Stomach (tissue), 8 donors: ENCODE measurements at regions not wholly inside any gene's neighbourhood (a gene's known extent, or its start where the extent isn't known, plus 50 kb on each side); places are given as distances from the start of the nearest gene placed in this dataset.

ENCODE experiments used
- DNase-seq, 2 donors: peaks; one replicate each; pipeline versions ENCODE4 v3.0.0 to v3.0.0-alpha.2; 2013 to 2019
- H3K27ac ChIP-seq, 5 donors: fragments of 200-600 bp in 4 of 5; sonication (generic) in 4 of 5; one replicate each; pipeline ENCODE4 v1.5.1; 2013 to 2019; ENCODE audit warnings: mild to moderate bottlenecking in 1 of 5, moderate library complexity in 1 of 5
- H3K27me3 ChIP-seq, 3 donors: fragments of 200-600 bp; sonication (generic); one replicate each; pipeline ENCODE4 v1.5.1; 2017 to 2019; ENCODE audit warnings: mixed run types in 1 of 3
- H3K36me3 ChIP-seq, 4 donors: fragments of 200-600 bp; sonication (generic); 1 replicate in 3 of 4; 2 replicates in 1 of 4; pipeline ENCODE4 v1.5.1; 2016 to 2019
- H3K4me1 ChIP-seq, 4 donors: fragments of 200-600 bp; sonication (generic); one replicate each; pipeline ENCODE4 v1.5.1; 2016 to 2019
- H3K4me3 ChIP-seq, 4 donors: fragments of 200-600 bp; sonication (generic) in 3 of 4; one replicate each; pipeline ENCODE4 v1.5.1; 2016 to 2019; ENCODE audit warnings: mild to moderate bottlenecking in 1 of 4
- H3K9me3 ChIP-seq, 4 donors: fragments of 200-600 bp; sonication (generic); one replicate each; pipeline ENCODE4 v1.5.1; 2016 to 2019
- CTCF ChIP-seq, 7 experiments: fragments of 450-650 bp in 4 of 7; fragments of 200-600 bp in 3 of 7; sonication (generic) in 3 of 7; IDR thresholded peaks; one replicate each; pipeline ENCODE4 v1.5.1; 2016 to 2019; ENCODE audit warnings: antibody characterized with exemption in 7 of 7, control low read depth in 2 of 7, mild to moderate bottlenecking in 1 of 7
- EP300 ChIP-seq: sonication (generic); formaldehyde crosslinking; IDR thresholded peaks from one replicate; pipeline ENCODE4 v1.6.1; 2017; ENCODE audit warnings: antibody characterized with exemption
- POLR2A ChIP-seq, 4 donors: fragments of 450-650 bp; IDR thresholded peaks; one replicate each; pipeline ENCODE4 v1.6.1; 2016; ENCODE audit warnings: antibody characterized with exemption in 4 of 4, control low read depth in 2 of 4, mild to moderate bottlenecking in 1 of 4, moderate library complexity in 1 of 4
- POLR2AphosphoS5 ChIP-seq, 3 donors: sonication (generic); formaldehyde crosslinking; IDR thresholded peaks; one replicate each; pipeline ENCODE4 v1.6.1; 2016; ENCODE audit warnings: antibody characterized with exemption in 3 of 3
- WGBS, 5 donors: extraction: QIAGEN DNeasy Blood & Tissue Kit in 3 of 5; methylation state at CpG; one replicate each; pipeline versions ENCODE4 v1.1.5 to v1.1.7; 2013 to 2018; 5-methylcytosine and 5-hydroxymethylcytosine counted together
- intact Hi-C: fragments of 100-400 bp; cut with DNase I; formaldehyde crosslinking; loops from one replicate; pipeline ENCODE4 v1.15.1; 2023; ENCODE audit warnings: low total_unique reads
- donor health status: healthy with polysubstance abuse.
- donor health status: Bipolar disorder and iron deficiency.
- donor health status: healthy.

- no peaks in the 10 kb centered on the region for H3K4me1 ChIP-seq
- H3K4me3 ChIP-seq, result no peak overlapping the region
- H3K27me3 ChIP-seq, result no peaks in the 10 kb centered on the region
- TF ChIP-seq EP300, result no peak
- TF ChIP-seq CTCF (IDR thresholded peaks at IDR 0.05), result no peak
- intact Hi-C loops, result no loop called here
- no peak overlapping the region for H3K27ac ChIP-seq
- WGBS, 5 donors, result 85 to 95% (median 90%) methylated on average over 4 of the region's 4 CpGs
- no peak for DNase-seq
- no peaks in the 10 kb centered on the region for H3K36me3 ChIP-seq
- H3K9me3 ChIP-seq, result no peaks in the 10 kb centered on the region
Measured at GRCh38 chr5:167160388-167160787, 1131.1 kb upstream of the WWC1 start.

- H3K9me3 ChIP-seq, result no peaks in the 10 kb centered on the region
- no peaks in the 10 kb centered on the region for H3K4me1 ChIP-seq
- WGBS, 5 donors, result 68 to 82% (median 78%) methylated on average over 2 of the region's 2 CpGs
- H3K27me3 ChIP-seq, result no peaks in the 10 kb centered on the region
- DNase-seq, result no peak
- intact Hi-C loops, result no loop called here
- no peaks in the 10 kb centered on the region for H3K36me3 ChIP-seq
- no peak overlapping the region for H3K4me3 ChIP-seq
- no peak overlapping the region for H3K27ac ChIP-seq
- TF ChIP-seq EP300 (no peak), CTCF (IDR thresholded peaks at IDR 0.05) (no peak), POLR2AphosphoS5 (IDR thresholded peaks at IDR 0.05) (no peak), POLR2A (IDR thresholded peaks at IDR 0.05) (no peak)
Measured at GRCh38 chr5:167166696-167167095, 1124.7 kb upstream of the WWC1 start.

- TF ChIP-seq EP300 (no peak), POLR2AphosphoS5 (IDR thresholded peaks at IDR 0.05) (no peak), CTCF (IDR thresholded peaks at IDR 0.05) (no peak), POLR2A (IDR thresholded peaks at IDR 0.05) (no peak)
- 52 to 67% (median 61%) methylated on average over 8 of the region's 8 CpGs for WGBS, 5 donors
Measured at GRCh38 chr5:167167191-167167795, 1124.2 kb upstream of the WWC1 start.

GRCh38 chr5:167168971-167169370 lies 1122.5 kb upstream of the WWC1 start:
- 72 to 87% (median 77%) methylated on average over 6 of the region's 6 CpGs for WGBS, 5 donors
- Histone ChIP-seq H3K4me1 (no peaks in the 10 kb centered on the region), H3K27me3 (no peaks in the 10 kb centered on the region), H3K4me3 (no peak overlapping the region), H3K27ac (no peak overlapping the region), H3K9me3 (no peaks in the 10 kb centered on the region), H3K36me3 (no peaks in the 10 kb centered on the region)
- DNase-seq, result no peak
- TF ChIP-seq POLR2AphosphoS5 (IDR thresholded peaks at IDR 0.05) (no peak), EP300 (no peak), CTCF (IDR thresholded peaks at IDR 0.05) (no peak), POLR2A (IDR thresholded peaks at IDR 0.05) (no peak)
- intact Hi-C loops, result no loop called here

More at GRCh38 chr5:167167191-167167795, 1124.2 kb upstream of the WWC1 start:
- peak in 1 of 2 donors; percentile 10 for DNase-seq
- Histone ChIP-seq H3K9me3 (no peaks in the 10 kb centered on the region), H3K4me1 (no peaks in the 10 kb centered on the region), H3K36me3 (no peaks in the 10 kb centered on the region), H3K27ac (no peak overlapping the region), H3K27me3 (no peaks in the 10 kb centered on the region), H3K4me3 (no peak overlapping the region)
- intact Hi-C loops, result no loop called here
